ENCODE measurements at regions not wholly inside any gene's neighbourhood (a gene's known extent, or its start where the extent isn't known, plus 50 kb on each side); places are given as distances from the start of the nearest gene placed in this dataset.
"Not testable (repeated sequence)": the region's sequence is repeated elsewhere in the genome, so short reads cannot be mapped to it uniquely, and the experiment has no call there.

GRCh38 chr11:87517351-87517750 lies 479.6 kb downstream of the TMEM135 start:
- H3K36me3 Mint-ChIP-seq (ENCODE audit: low read depth): no peaks in the 10 kb centered on the region
- no peaks in the 10 kb centered on the region for H3K4me1 Mint-ChIP-seq
- TF ChIP-seq, protein P1, sequence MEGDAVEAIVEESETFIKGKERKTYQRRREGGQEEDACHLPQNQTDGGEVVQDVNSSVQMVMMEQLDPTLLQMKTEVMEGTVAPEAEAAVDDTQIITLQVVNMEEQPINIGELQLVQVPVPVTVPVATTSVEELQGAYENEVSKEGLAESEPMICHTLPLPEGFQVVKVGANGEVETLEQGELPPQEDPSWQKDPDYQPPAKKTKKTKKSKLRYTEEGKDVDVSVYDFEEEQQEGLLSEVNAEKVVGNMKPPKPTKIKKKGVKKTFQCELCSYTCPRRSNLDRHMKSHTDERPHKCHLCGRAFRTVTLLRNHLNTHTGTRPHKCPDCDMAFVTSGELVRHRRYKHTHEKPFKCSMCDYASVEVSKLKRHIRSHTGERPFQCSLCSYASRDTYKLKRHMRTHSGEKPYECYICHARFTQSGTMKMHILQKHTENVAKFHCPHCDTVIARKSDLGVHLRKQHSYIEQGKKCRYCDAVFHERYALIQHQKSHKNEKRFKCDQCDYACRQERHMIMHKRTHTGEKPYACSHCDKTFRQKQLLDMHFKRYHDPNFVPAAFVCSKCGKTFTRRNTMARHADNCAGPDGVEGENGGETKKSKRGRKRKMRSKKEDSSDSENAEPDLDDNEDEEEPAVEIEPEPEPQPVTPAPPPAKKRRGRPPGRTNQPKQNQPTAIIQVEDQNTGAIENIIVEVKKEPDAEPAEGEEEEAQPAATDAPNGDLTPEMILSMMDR (conservative IDR thresholded peaks at IDR 0.05): no peak
- H3K4me3 Mint-ChIP-seq: no peak overlapping the region
- H3K9me3 Mint-ChIP-seq: peaks cover under 1% of the 10 kb centered on the region
- no peaks in the 10 kb centered on the region for H3K27me3 Mint-ChIP-seq (ENCODE audit: low read depth)
- H3K27ac Mint-ChIP-seq (ENCODE audit: unreplicated experiment): no peak overlapping the region
- DNase-seq (ENCODE audit: low read depth, low spot score): no peak

GRCh38 chr11:87507722-87508121 lies 470.0 kb downstream of the TMEM135 start:
- not testable (repeated sequence) for DNase-seq (ENCODE audit: low read depth, low spot score); H3K4me3 Mint-ChIP-seq; H3K27me3 Mint-ChIP-seq (ENCODE audit: low read depth); H3K27ac Mint-ChIP-seq (ENCODE audit: unreplicated experiment); H3K9me3 Mint-ChIP-seq; H3K36me3 Mint-ChIP-seq (ENCODE audit: low read depth)
- peaks cover 15% of the 10 kb centered on the region for H3K4me1 Mint-ChIP-seq

DNA sequence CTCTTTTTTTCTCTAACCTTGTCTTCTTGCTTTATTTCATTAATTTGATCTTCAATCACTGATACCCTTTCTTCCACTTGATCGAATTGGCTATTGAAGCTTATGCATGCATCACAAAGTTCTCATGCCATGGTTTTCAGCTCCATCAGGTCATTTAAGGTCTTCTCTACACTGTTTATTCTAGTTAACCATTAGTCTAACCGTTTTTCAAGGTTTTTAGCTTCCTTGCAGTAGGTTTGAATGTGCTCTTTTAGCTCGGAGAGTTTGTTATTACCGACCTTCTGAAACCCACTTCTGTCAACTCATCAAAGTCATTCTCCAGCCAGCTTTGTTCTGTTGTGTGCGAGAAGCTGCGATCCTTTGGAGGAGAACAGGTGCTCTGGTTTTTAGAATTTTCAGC lies 469.2 kb downstream of the TMEM135 start:
- H3K4me1 Mint-ChIP-seq: peaks cover 15% of the 10 kb centered on the region
- H3K4me3 Mint-ChIP-seq; H3K27me3 Mint-ChIP-seq (ENCODE audit: low read depth); H3K36me3 Mint-ChIP-seq (ENCODE audit: low read depth); DNase-seq (ENCODE audit: low read depth, low spot score); H3K9me3 Mint-ChIP-seq; H3K27ac Mint-ChIP-seq (ENCODE audit: unreplicated experiment): not testable (repeated sequence)

- H3K4me1 Mint-ChIP-seq: no peaks in the 10 kb centered on the region
Measured at GRCh38 chr11:87501388-87501787, 463.7 kb downstream of the TMEM135 start.

GRCh38 chr11:87494936-87495335 lies 457.2 kb downstream of the TMEM135 start:
- not testable (repeated sequence) for DNase-seq (ENCODE audit: low read depth, low spot score); H3K36me3 Mint-ChIP-seq (ENCODE audit: low read depth); H3K27me3 Mint-ChIP-seq (ENCODE audit: low read depth); H3K27ac Mint-ChIP-seq (ENCODE audit: unreplicated experiment); H3K4me3 Mint-ChIP-seq; H3K4me1 Mint-ChIP-seq; H3K9me3 Mint-ChIP-seq

More at GRCh38 chr11:87501388-87501787, 463.7 kb downstream of the TMEM135 start:
- H3K27ac Mint-ChIP-seq (ENCODE audit: unreplicated experiment): no peak overlapping the region
- H3K9me3 Mint-ChIP-seq: peaks cover 3% of the 10 kb centered on the region
- DNase-seq (ENCODE audit: low read depth, low spot score): no peak
- H3K4me3 Mint-ChIP-seq: no peak overlapping the region
- TF ChIP-seq, protein P1 (conservative IDR thresholded peaks at IDR 0.05): no peak
- H3K27me3 Mint-ChIP-seq (ENCODE audit: low read depth): no peaks in the 10 kb centered on the region
- H3K36me3 Mint-ChIP-seq (ENCODE audit: low read depth): peaks cover 3% of the 10 kb centered on the region

GRCh38 chr11:87494026-87494425 lies 456.3 kb downstream of the TMEM135 start:
- not testable (repeated sequence) for H3K36me3 Mint-ChIP-seq (ENCODE audit: low read depth); H3K27me3 Mint-ChIP-seq (ENCODE audit: low read depth); H3K9me3 Mint-ChIP-seq; H3K4me3 Mint-ChIP-seq; H3K27ac Mint-ChIP-seq (ENCODE audit: unreplicated experiment); H3K4me1 Mint-ChIP-seq; DNase-seq (ENCODE audit: low read depth, low spot score)

GRCh38 chr11:87493516-87493915 lies 455.8 kb downstream of the TMEM135 start:
- no peak overlapping the region for H3K4me3 Mint-ChIP-seq
- H3K27me3 Mint-ChIP-seq (ENCODE audit: low read depth): peaks cover 3% of the 10 kb centered on the region
- H3K27ac Mint-ChIP-seq (ENCODE audit: unreplicated experiment): no peak overlapping the region
- H3K36me3 Mint-ChIP-seq (ENCODE audit: low read depth): no peaks in the 10 kb centered on the region
- peaks cover 5% of the 10 kb centered on the region for H3K4me1 Mint-ChIP-seq
- DNase-seq (ENCODE audit: low read depth, low spot score): no peak
- TF ChIP-seq, protein P1 (conservative IDR thresholded peaks at IDR 0.05): no peak
- no peaks in the 10 kb centered on the region for H3K9me3 Mint-ChIP-seq

DNA sequence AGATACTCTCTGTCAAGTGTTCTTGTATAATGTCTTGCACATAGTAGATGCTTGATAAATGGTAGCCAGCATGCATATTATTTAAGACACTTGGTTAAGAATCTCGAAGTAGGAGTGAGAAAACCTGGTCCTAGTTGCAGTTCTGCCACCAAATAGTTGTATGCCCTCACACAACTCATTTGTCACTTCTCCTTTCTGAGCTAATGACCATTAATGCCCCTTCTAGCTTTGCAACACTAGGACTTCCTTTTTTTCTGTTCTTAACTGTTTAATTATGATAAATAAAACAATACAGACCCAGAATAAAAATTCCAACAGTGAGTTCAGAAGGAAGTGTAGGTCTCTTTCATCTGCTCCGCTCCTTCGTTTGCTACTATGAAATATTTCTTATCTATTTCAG lies 453.6 kb downstream of the TMEM135 start:
- no peaks in the 10 kb centered on the region for H3K9me3 Mint-ChIP-seq
- H3K4me3 Mint-ChIP-seq: no peak overlapping the region
- peaks cover 5% of the 10 kb centered on the region for H3K4me1 Mint-ChIP-seq
- H3K36me3 Mint-ChIP-seq (ENCODE audit: low read depth): no peaks in the 10 kb centered on the region
- no peak overlapping the region for H3K27ac Mint-ChIP-seq (ENCODE audit: unreplicated experiment)
- H3K27me3 Mint-ChIP-seq (ENCODE audit: low read depth): peaks cover 3% of the 10 kb centered on the region
- DNase-seq (ENCODE audit: low read depth, low spot score): no peak
- TF ChIP-seq, protein P1 (conservative IDR thresholded peaks at IDR 0.05): no peak
